ENCODE measurements at regions not wholly inside any gene's neighbourhood (a gene's known extent, or its start where the extent isn't known, plus 50 kb on each side); places are given as distances from the start of the nearest gene placed in this dataset.

DNA sequence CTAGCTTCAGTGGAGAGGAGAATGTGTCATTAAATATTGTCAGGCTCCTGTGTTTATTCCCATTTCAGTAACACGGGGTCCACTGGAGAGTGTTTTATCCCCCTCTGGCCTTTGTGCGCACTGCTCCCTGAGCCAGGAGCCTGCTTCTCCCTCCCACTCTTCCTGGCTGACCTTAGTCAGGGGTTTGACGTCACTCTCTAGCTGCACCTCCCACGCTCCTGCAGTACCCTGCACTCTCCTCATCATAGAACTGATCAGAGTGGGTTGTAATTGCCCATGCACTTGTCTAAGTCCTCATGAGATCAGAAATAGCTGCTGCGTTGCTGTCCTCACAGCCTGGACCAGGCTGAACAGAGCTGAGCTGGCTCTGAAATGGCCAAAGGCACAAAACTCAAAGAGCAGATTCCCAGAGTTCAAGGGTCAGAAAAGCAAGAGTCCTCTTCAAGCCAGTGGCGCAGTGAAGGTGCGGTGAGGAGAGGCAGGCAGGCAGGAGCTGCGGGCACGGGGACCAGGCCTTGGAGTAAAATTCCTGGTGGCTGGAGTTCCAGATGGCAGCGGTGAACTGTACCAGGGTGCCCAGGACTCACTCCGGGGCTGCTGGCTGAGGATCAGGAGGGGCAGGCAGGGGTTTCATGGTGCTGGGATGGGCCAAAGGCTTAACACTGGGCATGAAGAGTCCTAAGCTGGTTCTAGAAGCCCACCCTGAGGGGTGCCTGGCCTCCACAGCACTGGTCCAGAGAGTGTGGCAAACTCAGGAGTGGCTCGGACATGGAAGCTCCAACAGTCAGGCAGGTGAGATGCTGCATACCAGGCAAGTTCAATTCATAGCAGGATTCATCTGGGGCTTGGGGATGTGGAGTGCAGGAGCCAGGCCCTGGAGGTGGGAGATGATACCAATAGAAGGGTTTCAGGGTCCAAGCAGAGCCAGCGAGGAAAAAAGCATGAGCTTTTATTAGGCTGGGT, 170.9 kb downstream of the SCP2D1 start:
- Histone ChIP-seq H3K79me2 (ENCODE audit: control insufficient read depth, insufficient read depth, low read length) (no peaks in the 10 kb centered on the region), H3K4me2 (ENCODE audit: extremely low read depth, insufficient read depth, low read length) (no peak overlapping the region), H2AFZ (ENCODE audit: low read length) (no peak overlapping the region), H3K27ac (ENCODE audit: insufficient read depth, low read length) (no peak overlapping the region), H3K4me3 (replicated peaks in 1 of 4; ENCODE audit: control extremely low read depth in 1 of 4, insufficient read depth in 1 of 4, low read depth in 3 of 4, low read length in 4 of 4) (no peak overlapping the region), H3K36me3 (ENCODE audit: control insufficient read depth, insufficient read depth, low read length) (no peaks in the 10 kb centered on the region), H3K4me1 (ENCODE audit: control insufficient read depth, extremely low read depth, insufficient read depth, low read length) (no peaks in the 10 kb centered on the region), H3K27me3 (ENCODE audit: control insufficient read depth, insufficient read depth, low read length) (no peaks in the 10 kb centered on the region), H4K20me1 (ENCODE audit: control insufficient read depth, extremely low read depth, insufficient read depth, low read length) (no peaks in the 10 kb centered on the region), H3K9ac (ENCODE audit: insufficient read depth, low read length) (no peak overlapping the region), H3K9me3 (ENCODE audit: control insufficient read depth, insufficient read depth, low read depth, low read length) (no peaks in the 10 kb centered on the region)
- no peak for DNase-seq (ENCODE audit: low read depth in 2 of 2)
- TF ChIP-seq EZH2 (IDR thresholded peaks at IDR 0.05; ENCODE audit: low read length, missing control alignments): no peak
- TF ChIP-seq, protein P1, sequence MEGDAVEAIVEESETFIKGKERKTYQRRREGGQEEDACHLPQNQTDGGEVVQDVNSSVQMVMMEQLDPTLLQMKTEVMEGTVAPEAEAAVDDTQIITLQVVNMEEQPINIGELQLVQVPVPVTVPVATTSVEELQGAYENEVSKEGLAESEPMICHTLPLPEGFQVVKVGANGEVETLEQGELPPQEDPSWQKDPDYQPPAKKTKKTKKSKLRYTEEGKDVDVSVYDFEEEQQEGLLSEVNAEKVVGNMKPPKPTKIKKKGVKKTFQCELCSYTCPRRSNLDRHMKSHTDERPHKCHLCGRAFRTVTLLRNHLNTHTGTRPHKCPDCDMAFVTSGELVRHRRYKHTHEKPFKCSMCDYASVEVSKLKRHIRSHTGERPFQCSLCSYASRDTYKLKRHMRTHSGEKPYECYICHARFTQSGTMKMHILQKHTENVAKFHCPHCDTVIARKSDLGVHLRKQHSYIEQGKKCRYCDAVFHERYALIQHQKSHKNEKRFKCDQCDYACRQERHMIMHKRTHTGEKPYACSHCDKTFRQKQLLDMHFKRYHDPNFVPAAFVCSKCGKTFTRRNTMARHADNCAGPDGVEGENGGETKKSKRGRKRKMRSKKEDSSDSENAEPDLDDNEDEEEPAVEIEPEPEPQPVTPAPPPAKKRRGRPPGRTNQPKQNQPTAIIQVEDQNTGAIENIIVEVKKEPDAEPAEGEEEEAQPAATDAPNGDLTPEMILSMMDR (conservative IDR thresholded peaks at IDR 0.05 in 1 of 2, IDR thresholded peaks at IDR 0.05 in 1 of 2; ENCODE audit: low read depth in 1 of 2, low read length in 2 of 2): no peak

DNA sequence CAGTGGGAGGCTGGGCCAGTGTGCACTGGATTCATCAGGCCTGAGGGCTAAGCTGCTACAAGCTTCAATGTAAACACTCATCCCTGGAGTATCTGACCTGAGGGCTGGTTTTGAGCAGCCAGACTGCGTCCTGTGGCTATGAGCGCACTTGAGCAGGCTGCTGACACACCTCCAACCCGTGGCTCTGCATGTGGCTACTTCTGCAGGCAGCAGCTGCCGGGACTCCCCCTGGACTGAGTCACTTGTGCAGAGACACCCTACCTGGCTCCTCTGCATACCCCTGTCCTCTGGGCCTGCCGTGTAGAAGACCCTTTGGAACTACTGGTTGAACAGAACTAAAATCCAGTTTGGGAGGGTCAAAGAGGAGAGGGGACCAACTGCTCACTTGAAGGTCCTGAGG, 172.0 kb downstream of the SCP2D1 start:
- TF ChIP-seq EZH2 (IDR thresholded peaks at IDR 0.05; ENCODE audit: low read length, missing control alignments): no peak
- TF ChIP-seq, protein P1 (conservative IDR thresholded peaks at IDR 0.05 in 1 of 2, IDR thresholded peaks at IDR 0.05 in 1 of 2; ENCODE audit: low read depth in 1 of 2, low read length in 2 of 2): no peak
- Histone ChIP-seq H3K4me2 (ENCODE audit: extremely low read depth, insufficient read depth, low read length) (no peak overlapping the region), H3K79me2 (ENCODE audit: control insufficient read depth, insufficient read depth, low read length) (no peaks in the 10 kb centered on the region), H3K4me1 (ENCODE audit: control insufficient read depth, extremely low read depth, insufficient read depth, low read length) (no peaks in the 10 kb centered on the region), H3K27ac (ENCODE audit: insufficient read depth, low read length) (no peak overlapping the region), H3K36me3 (ENCODE audit: control insufficient read depth, insufficient read depth, low read length) (no peaks in the 10 kb centered on the region), H3K9ac (ENCODE audit: insufficient read depth, low read length) (no peak overlapping the region), H3K27me3 (ENCODE audit: control insufficient read depth, insufficient read depth, low read length) (no peaks in the 10 kb centered on the region), H4K20me1 (ENCODE audit: control insufficient read depth, extremely low read depth, insufficient read depth, low read length) (no peaks in the 10 kb centered on the region), H2AFZ (ENCODE audit: low read length) (no peak overlapping the region), H3K4me3 (replicated peaks in 1 of 4; ENCODE audit: control extremely low read depth in 1 of 4, insufficient read depth in 1 of 4, low read depth in 3 of 4, low read length in 4 of 4) (no peak overlapping the region), H3K9me3 (ENCODE audit: control insufficient read depth, insufficient read depth, low read depth, low read length) (no peaks in the 10 kb centered on the region)
- no peak for DNase-seq (ENCODE audit: low read depth in 2 of 2)

DNA sequence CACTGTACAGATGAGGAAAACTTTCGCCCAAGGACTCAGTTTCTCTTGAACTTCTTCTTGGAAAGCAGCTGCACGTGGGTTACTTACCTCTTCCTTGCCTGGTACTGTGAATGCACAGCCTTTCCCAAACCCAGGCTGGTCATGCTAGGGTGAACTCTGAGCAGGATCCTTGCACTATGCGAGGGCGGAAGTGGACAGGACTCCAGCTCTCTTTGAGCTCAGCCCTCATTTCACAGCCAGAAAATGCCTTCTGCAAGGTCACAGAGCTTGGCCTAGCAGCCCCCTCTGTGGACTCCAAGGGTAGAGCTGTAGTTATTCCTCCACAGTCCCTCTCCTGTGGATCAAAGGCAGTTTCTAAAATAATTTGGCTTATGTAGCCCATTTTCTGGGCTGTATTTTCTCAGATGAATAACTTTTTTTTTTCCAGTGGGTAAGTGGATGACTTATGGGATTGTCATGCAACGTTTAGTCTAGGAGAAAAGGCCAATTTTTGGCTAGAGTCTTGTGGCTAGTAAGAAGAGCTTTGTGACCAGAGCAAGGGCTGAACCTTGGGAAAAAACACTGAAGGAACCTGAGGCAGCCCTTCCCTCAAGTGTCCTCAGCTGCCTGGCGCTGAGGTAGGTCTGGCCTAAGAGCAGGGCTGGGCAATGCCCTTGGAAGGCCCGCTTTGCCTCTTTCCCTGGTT, 172.7 kb downstream of the SCP2D1 start:
- Histone ChIP-seq H3K4me1 (ENCODE audit: control insufficient read depth, extremely low read depth, insufficient read depth, low read length) (no peaks in the 10 kb centered on the region), H3K27ac (ENCODE audit: insufficient read depth, low read length) (no peak overlapping the region), H3K27me3 (ENCODE audit: control insufficient read depth, insufficient read depth, low read length) (no peaks in the 10 kb centered on the region), H3K9ac (ENCODE audit: insufficient read depth, low read length) (no peak overlapping the region), H3K4me3 (replicated peaks in 1 of 4; ENCODE audit: control extremely low read depth in 1 of 4, insufficient read depth in 1 of 4, low read depth in 3 of 4, low read length in 4 of 4) (no peak overlapping the region), H4K20me1 (ENCODE audit: control insufficient read depth, extremely low read depth, insufficient read depth, low read length) (no peaks in the 10 kb centered on the region), H3K79me2 (ENCODE audit: control insufficient read depth, insufficient read depth, low read length) (no peaks in the 10 kb centered on the region), H3K4me2 (ENCODE audit: extremely low read depth, insufficient read depth, low read length) (no peak overlapping the region), H3K36me3 (ENCODE audit: control insufficient read depth, insufficient read depth, low read length) (no peaks in the 10 kb centered on the region), H3K9me3 (ENCODE audit: control insufficient read depth, insufficient read depth, low read depth, low read length) (no peaks in the 10 kb centered on the region), H2AFZ (ENCODE audit: low read length) (no peak overlapping the region)
- TF ChIP-seq EZH2 (IDR thresholded peaks at IDR 0.05; ENCODE audit: low read length, missing control alignments): no peak
- TF ChIP-seq, protein P1 (conservative IDR thresholded peaks at IDR 0.05 in 1 of 2, IDR thresholded peaks at IDR 0.05 in 1 of 2; ENCODE audit: low read depth in 1 of 2, low read length in 2 of 2): no peak
- DNase-seq (ENCODE audit: low read depth in 2 of 2): no peak
